GM21381 (cell line): ENCODE measurements at regions not wholly inside any gene's neighbourhood (a gene's known extent, or its start where the extent isn't known, plus 50 kb on each side); places are given as distances from the start of the nearest gene placed in this dataset.

Experiments used
- ATAC-seq: cut with Tn5 transposase; IDR thresholded peaks from one replicate; pipeline ENCODE4 v1.9.1; 2021; ENCODE audit warnings: mild to moderate bottlenecking, moderate library complexity; ENCODE audit not compliant: unreplicated experiment

- no peak for ATAC-seq
These were observed 53.8 kb upstream of the FBN2 start for GRCh38 chr5:128591598-128592455.

GRCh38 chr5:128596071-128596470 is 58.0 kb upstream of the FBN2 start:
- no peak for ATAC-seq

DNA sequence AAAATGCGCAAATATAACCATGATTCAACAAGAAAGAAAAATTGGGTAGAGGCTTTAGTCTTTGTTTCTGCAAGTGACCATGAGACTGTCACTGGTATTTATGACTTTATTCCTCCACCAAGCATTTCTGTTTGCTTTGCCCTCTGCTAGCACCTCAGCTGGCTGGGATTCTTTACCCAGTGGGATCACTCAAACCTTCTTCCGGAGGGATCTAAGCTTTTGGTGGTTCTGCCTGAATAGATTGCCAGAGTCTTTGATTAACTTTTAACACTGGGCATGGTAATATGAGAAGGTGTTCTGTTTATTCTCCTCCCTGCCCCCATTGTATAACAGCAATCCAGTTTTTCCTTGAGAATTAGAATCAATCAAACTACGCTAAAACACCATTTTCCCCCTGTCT is 59.1 kb upstream of the FBN2 start:
- ATAC-seq, result no peak

GRCh38 chr5:128613128-128613527 is 75.1 kb upstream of the FBN2 start:
- no peak for ATAC-seq

DNA sequence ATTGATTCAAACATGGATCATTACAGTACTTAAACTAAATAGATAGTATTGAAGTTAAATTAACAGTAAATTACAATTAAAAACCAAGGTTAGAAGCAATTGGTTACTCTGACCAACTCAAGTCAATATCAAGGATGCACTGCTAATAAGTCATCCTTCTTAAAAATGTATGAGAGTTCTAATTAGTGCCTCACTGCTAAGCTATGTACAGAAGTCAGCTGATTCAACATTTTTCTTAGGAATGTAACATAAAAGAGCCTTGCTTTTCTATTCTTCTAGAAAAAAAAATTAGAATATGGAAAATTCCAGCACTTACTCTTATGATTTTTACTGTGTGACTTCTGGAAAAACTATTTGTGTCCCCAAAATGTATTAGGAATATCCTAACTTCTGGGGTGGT is 75.7 kb upstream of the FBN2 start:
- no peak for ATAC-seq

DNA sequence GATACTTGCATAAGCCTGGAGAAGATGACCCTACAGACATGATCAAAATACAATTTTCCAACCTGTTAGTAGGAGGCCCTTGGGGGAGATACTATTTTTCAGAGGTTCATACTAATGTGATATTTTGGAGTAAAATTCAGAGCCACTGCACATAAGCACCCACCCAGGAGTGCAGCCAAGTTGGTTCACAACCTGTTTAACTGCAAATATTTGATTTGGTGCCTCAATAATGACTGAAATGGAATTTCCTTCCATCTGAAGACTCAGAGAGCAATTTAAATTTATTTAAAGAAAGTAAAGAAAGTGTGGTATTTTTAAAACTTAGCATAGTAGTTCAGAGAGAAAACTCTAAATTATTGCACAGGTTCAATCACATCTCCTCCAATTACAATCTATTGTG is 77.5 kb upstream of the FBN2 start:
- ATAC-seq, result no peak

- ATAC-seq, result no peak
These were observed 88.6 kb upstream of the FBN2 start for GRCh38 chr5:128626536-128627090.

DNA sequence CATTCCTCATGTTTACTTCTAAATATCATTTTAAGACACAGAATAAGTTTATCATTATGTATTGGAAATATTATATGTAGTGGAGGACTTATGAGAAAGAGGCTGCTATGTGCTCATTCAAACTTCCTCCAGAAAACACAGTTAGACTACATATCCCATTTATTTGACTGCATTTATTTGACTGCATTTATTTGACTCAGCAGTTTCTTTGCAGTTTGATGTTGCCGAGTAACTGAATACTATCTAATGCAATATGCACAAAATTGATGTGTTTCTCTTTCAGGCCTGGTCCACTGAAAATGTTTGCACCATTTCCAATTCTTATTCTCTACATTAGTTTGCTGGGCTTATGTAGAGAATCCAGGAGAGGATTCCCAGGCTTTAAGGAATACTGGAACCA is 89.9 kb upstream of the FBN2 start:
- ATAC-seq, result no peak

- ATAC-seq, result no peak
These were observed 91.1 kb upstream of the FBN2 start for GRCh38 chr5:128629157-128629556.

DNA sequence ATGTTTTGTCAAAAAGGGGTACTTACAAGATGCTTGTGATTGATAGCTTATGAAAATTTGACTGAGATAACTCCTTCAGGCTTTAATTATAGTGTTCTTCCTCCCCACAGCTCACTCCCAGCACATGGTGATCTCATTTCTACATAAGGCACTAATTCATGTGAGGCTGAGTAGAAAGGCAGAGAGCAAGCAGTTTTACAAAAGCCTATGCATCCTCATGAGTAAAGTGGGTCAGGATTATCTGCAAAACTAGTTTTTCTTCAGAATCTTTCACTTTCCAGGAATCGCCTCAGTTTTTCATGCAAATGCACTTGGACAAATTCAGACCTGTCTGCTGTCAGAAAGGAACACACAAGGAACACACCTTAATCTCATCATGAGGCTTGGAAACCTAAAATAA is 92.1 kb upstream of the FBN2 start:
- ATAC-seq, result no peak

DNA sequence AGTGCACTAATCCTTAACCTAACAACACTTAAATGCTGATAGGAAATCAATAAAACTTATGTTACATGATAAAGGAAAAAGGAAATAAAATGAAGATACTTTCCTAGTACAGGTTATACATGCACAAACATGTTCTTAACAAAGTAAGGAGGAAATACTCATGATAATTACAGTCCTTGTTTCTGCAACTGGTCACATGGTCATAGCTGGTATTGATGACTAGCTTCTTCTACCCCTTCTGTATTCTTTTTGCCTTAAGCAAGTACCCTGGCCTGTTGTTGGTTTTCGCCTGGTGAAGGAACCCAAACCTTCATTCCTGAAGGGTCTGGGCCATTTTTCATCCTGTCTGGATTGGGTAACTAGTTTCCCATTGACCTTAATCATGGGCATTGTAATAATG is 93.7 kb upstream of the FBN2 start:
- no peak for ATAC-seq

- ATAC-seq, result no peak
These were observed 94.2 kb upstream of the FBN2 start for GRCh38 chr5:128632264-128632663.

DNA sequence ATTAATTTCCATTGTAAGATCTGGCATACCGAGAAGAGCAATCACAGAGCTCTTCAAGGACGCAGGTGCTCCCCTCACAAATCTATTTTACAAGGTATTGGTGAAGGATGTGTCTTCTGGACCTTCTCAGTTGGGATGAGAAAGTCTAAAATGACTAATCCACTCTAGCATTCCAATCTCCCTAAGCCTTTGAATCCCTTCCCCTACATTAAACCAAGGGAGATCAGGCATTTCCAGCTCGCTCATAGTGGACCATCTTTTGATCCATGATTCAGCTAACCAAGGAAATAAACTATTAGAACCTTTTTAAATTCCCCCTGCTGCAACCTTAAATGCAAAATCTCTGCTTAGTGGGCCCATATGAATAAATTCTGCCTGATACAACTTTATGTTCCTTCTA is 95.9 kb upstream of the FBN2 start:
- ATAC-seq, result no peak

DNA sequence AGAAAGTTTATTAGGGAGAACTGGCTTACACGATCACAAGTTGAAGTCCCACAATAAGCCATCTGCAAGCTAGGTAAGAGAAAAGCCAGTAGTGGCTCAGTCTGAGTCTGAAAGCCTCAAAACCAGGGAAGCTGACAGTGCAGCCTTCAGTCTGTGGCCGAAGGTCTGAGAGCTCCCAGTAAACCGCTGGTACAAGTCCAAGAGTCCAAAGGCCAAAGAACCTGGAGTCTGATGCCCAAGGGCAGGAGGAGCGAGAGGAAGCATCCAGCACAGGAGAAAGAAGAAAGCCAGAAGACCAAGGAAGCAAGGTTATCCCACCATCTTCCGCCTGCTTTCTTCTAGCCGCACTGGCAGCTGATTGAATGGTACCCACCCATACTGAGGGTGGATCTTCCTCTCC is 97.3 kb upstream of the FBN2 start:
- ATAC-seq, result no peak

- ATAC-seq, result no peak
These were observed 98.3 kb upstream of the FBN2 start for GRCh38 chr5:128636361-128636760.

DNA sequence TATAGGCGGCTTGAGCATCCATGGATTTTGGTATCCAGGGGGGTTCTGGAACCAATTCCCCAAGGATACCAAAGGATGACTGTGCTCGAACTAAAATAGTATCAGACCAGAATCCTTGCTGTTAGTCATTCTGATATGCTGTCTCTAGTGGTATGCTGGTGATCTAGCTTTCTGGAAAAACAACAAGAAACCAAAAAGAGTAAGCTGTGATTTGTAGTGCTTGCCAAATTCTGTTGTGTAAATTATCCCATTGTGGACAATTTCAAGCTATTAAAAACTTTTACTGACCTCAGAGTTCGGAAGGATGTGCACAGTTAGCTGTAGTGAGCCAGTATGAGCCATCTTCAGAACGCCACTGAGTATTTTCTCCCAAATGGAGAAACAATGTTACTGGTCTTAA is 99.0 kb upstream of the FBN2 start:
- no peak for ATAC-seq

- no peak for ATAC-seq
These were observed 103.8 kb upstream of the FBN2 start for GRCh38 chr5:128641861-128642260.

GRCh38 chr5:128644863-128645262 is 106.8 kb upstream of the FBN2 start:
- ATAC-seq, result no peak

DNA sequence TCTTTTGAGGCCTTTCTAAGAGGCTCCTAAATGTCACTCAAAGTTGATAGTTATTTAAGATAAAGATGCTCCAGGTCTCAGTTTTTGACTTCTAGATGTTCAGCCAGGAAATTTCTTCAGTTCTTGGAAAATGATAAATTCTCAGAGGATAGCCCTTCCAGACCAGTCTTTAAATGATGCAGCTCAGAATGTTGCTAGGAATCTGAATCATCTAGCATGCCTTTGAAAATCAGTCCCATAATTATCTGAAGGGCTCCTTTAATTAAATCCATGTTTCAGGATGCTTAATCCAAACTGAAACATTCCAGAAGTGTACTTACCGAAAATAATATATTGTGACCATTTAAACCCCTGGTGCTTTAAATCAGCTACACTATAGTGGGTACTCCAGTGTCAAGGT is 107.5 kb upstream of the FBN2 start:
- ATAC-seq, result no peak

DNA sequence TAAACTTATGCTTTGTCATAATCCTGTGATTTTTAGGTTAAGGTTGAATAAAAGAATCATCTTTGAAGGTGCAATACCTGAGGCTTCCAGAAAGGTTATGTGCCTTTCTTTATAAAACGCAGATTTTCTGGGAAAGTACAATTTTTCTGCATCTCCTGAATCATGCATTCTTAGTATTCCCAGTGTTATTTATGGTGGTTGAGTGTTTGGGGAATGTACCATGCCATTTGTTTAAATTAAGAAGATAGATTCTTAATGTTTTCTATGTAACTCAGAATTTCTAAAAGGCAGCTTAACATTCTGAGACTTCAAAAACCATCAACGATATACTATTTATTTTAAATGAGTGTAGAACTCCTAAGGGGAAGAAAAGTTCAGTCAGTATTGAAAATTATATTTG is 108.1 kb upstream of the FBN2 start:
- no peak for ATAC-seq

GRCh38 chr5:128649192-128649591 is 111.1 kb upstream of the FBN2 start:
- no peak for ATAC-seq

- no peak for ATAC-seq
These were observed 125.0 kb upstream of the FBN2 start for GRCh38 chr5:128662997-128663396.
